ENCODE measurements at regions not wholly inside any gene's neighbourhood (a gene's known extent, or its start where the extent isn't known, plus 50 kb on each side); places are given as distances from the start of the nearest gene placed in this dataset.

DNA sequence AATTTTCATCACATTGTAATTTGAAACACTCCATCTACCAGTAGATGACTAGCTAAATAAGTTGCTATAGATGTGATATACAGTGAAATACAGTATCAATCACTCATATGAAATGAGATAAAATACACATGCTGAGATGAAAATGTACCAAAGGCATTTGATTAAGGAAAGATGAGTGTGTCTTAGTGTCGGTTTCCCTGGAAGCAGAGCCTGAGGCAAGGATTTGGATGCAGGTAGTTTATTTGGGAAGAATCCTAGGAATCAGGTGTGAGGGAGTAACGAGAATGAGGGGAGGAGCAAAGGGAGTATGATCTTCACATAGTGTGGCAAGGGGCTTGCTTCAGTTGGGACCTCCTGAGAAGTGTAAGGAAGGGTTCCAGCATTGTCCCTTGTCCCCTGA lies 188.2 kb upstream of the CTBP2 start:
- TF ChIP-seq CTCF (conservative IDR thresholded peaks at IDR 0.05) (no peak), EZH2 (IDR thresholded peaks at IDR 0.05; ENCODE audit: low read depth) (no peak)
